UCSD-AML1 (cell line): ENCODE measurements at regions not wholly inside any gene's neighbourhood (a gene's known extent, or its start where the extent isn't known, plus 50 kb on each side); places are given as distances from the start of the nearest gene placed in this dataset.
"Not testable (repeated sequence)": the region's sequence is repeated elsewhere in the genome, so short reads cannot be mapped to it uniquely, and the experiment has no call there.

Experiments
- DNase-seq: peaks from one replicate; lab custom pipeline; 2025; ENCODE audit not compliant: unreplicated experiment; lab: John Stamatoyannopoulos, UW

GRCh38 chr3:8338424-8338823 lies 163.2 kb upstream of the LMCD1 start:
- no peak for DNase-seq

GRCh38 chr3:8341821-8342247 lies 159.8 kb upstream of the LMCD1 start:
- DNase-seq: no peak

GRCh38 chr3:8343058-8343457 lies 158.6 kb upstream of the LMCD1 start:
- DNase-seq: no peak

- DNase-seq: no peak
Observed at GRCh38 chr3:8345398-8345797, 156.2 kb upstream of the LMCD1 start.

- no peak for DNase-seq
Observed at GRCh38 chr3:8348076-8348475, 153.5 kb upstream of the LMCD1 start.

GRCh38 chr3:8352475-8352874 lies 149.1 kb upstream of the LMCD1 start:
- no peak for DNase-seq

GRCh38 chr3:8353364-8353763 lies 148.3 kb upstream of the LMCD1 start:
- DNase-seq: no peak

- DNase-seq: no peak
Observed at GRCh38 chr3:8355346-8355745, 146.3 kb upstream of the LMCD1 start.

GRCh38 chr3:8356066-8356465 lies 145.6 kb upstream of the LMCD1 start:
- DNase-seq: not testable (repeated sequence)

GRCh38 chr3:8357859-8358258 lies 143.8 kb upstream of the LMCD1 start:
- no peak for DNase-seq

GRCh38 chr3:8359133-8359532 lies 142.5 kb upstream of the LMCD1 start:
- DNase-seq: no peak

- no peak for DNase-seq
Observed at GRCh38 chr3:8363200-8363599, 138.4 kb upstream of the LMCD1 start.

- no peak for DNase-seq
Observed at GRCh38 chr3:8365541-8365940, 136.1 kb upstream of the LMCD1 start.

- no peak for DNase-seq
Observed at GRCh38 chr3:8366219-8366810, 135.3 kb upstream of the LMCD1 start.

- DNase-seq: no peak
Observed at GRCh38 chr3:8368598-8368997, 133.0 kb upstream of the LMCD1 start.

- no peak for DNase-seq
Observed at GRCh38 chr3:8369638-8370037, 132.0 kb upstream of the LMCD1 start.

- DNase-seq: no peak
Observed at GRCh38 chr3:8371085-8371551, 130.5 kb upstream of the LMCD1 start.

GRCh38 chr3:8371960-8372463 lies 129.6 kb upstream of the LMCD1 start:
- DNase-seq: no peak

GRCh38 chr3:8380904-8381704 lies 120.5 kb upstream of the LMCD1 start:
- no peak for DNase-seq

GRCh38 chr3:8385848-8386620 lies 115.6 kb upstream of the LMCD1 start:
- no peak for DNase-seq

GRCh38 chr3:8387571-8387970 lies 114.1 kb upstream of the LMCD1 start:
- no peak for DNase-seq

GRCh38 chr3:8399686-8400085 lies 101.9 kb upstream of the LMCD1 start:
- no peak for DNase-seq
